ENCODE measurements at regions not wholly inside any gene's neighbourhood (a gene's known extent, or its start where the extent isn't known, plus 50 kb on each side); places are given as distances from the start of the nearest gene placed in this dataset.

- Histone ChIP-seq H3K27me3 (ENCODE audit: control insufficient read depth in 1 of 2, insufficient read depth in 2 of 2, low read length in 2 of 2) (no peaks in the 10 kb centered on the region), H3K9ac (ENCODE audit: low read depth in 1 of 2, low read length in 2 of 2) (no peak overlapping the region), H3K36me3 (ENCODE audit: control insufficient read depth in 1 of 2, insufficient read depth in 2 of 2, low read length in 2 of 2) (no peaks in the 10 kb centered on the region), H3K9me3 (ENCODE audit: control insufficient read depth in 1 of 2, low read length in 2 of 2) (no peaks in the 10 kb centered on the region), H3K4me1 (ENCODE audit: control insufficient read depth in 1 of 2, insufficient read depth in 2 of 2, low read length in 2 of 2) (no peaks in the 10 kb centered on the region), H3K4me3 (ENCODE audit: low read depth in 1 of 2, low read length in 2 of 2) (no peak overlapping the region), H3K27ac (ENCODE audit: low read depth, low read length) (no peak overlapping the region)
Measured at GRCh38 chr4:20326460-20326859, 74.8 kb downstream of the SLIT2 start.

DNA sequence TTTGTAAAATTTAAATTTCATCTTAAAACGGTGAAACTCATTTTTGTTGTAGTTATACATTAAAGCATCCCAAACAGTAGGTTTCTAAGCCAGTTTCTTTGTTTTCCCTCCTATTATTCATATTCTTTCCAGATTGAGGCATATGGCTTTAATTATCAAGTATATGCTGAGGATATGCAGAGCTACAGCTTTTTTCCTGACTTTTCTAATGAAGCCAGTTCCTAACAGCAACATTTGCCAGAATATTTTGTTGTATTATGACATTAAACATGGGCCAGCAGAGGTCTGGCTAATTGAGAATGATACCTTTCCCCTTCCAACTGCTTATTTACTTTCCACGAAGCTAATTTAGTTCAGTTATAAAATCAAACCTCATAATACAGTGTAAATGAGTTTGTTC is 75.3 kb downstream of the SLIT2 start:
- no peaks in the 10 kb centered on the region for H3K36me3 ChIP-seq (ENCODE audit: control insufficient read depth in 1 of 2, insufficient read depth in 2 of 2, low read length in 2 of 2)
- H3K4me1 ChIP-seq (ENCODE audit: control insufficient read depth in 1 of 2, insufficient read depth in 2 of 2, low read length in 2 of 2) = no peaks in the 10 kb centered on the region
- H3K4me3 ChIP-seq (ENCODE audit: low read depth in 1 of 2, low read length in 2 of 2) = no peak overlapping the region
- no peak overlapping the region for H3K9ac ChIP-seq (ENCODE audit: low read depth in 1 of 2, low read length in 2 of 2)
- no peaks in the 10 kb centered on the region for H3K9me3 ChIP-seq (ENCODE audit: control insufficient read depth in 1 of 2, low read length in 2 of 2)
- H3K27ac ChIP-seq (ENCODE audit: low read depth, low read length) = no peak overlapping the region
- H3K27me3 ChIP-seq (ENCODE audit: control insufficient read depth in 1 of 2, insufficient read depth in 2 of 2, low read length in 2 of 2) = no peaks in the 10 kb centered on the region

- Histone ChIP-seq H3K4me3 (ENCODE audit: low read depth in 1 of 2, low read length in 2 of 2) (no peak overlapping the region), H3K36me3 (ENCODE audit: control insufficient read depth in 1 of 2, insufficient read depth in 2 of 2, low read length in 2 of 2) (no peaks in the 10 kb centered on the region), H3K27ac (ENCODE audit: low read depth, low read length) (no peak overlapping the region), H3K9ac (ENCODE audit: low read depth in 1 of 2, low read length in 2 of 2) (no peak overlapping the region), H3K27me3 (ENCODE audit: control insufficient read depth in 1 of 2, insufficient read depth in 2 of 2, low read length in 2 of 2) (no peaks in the 10 kb centered on the region), H3K4me1 (ENCODE audit: control insufficient read depth in 1 of 2, insufficient read depth in 2 of 2, low read length in 2 of 2) (no peaks in the 10 kb centered on the region), H3K9me3 (ENCODE audit: control insufficient read depth in 1 of 2, low read length in 2 of 2) (no peaks in the 10 kb centered on the region)
Measured at GRCh38 chr4:20327808-20328207, 76.1 kb downstream of the SLIT2 start.

DNA sequence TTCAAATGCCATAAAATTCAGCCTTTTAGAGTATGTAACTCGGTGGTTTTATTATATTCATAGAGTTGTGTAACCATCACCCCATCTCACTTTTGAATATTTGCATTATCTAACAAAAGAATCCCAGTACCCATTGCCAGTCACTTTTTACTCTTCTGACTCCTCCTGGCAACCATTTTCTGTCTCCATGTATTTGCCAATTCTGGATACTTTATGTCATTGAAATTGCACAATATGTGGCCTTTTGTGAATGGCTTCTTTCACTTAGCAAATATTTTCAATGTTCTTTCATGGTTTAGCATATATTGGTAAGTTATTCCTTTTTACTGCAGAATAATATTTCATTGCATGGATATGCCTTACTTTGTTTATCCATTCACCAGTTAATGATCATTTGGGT is 79.9 kb downstream of the SLIT2 start:
- no peaks in the 10 kb centered on the region for H3K4me1 ChIP-seq (ENCODE audit: control insufficient read depth in 1 of 2, insufficient read depth in 2 of 2, low read length in 2 of 2)
- no peak overlapping the region for H3K4me3 ChIP-seq (ENCODE audit: low read depth in 1 of 2, low read length in 2 of 2)
- no peaks in the 10 kb centered on the region for H3K36me3 ChIP-seq (ENCODE audit: control insufficient read depth in 1 of 2, insufficient read depth in 2 of 2, low read length in 2 of 2)
- no peaks in the 10 kb centered on the region for H3K9me3 ChIP-seq (ENCODE audit: control insufficient read depth in 1 of 2, low read length in 2 of 2)
- no peak overlapping the region for H3K9ac ChIP-seq (ENCODE audit: low read depth in 1 of 2, low read length in 2 of 2)
- H3K27me3 ChIP-seq (ENCODE audit: control insufficient read depth in 1 of 2, insufficient read depth in 2 of 2, low read length in 2 of 2) = no peaks in the 10 kb centered on the region
- no peak overlapping the region for H3K27ac ChIP-seq (ENCODE audit: low read depth, low read length)

- H3K27ac ChIP-seq (ENCODE audit: low read depth, low read length) = no peak overlapping the region
- no peaks in the 10 kb centered on the region for H3K4me1 ChIP-seq (ENCODE audit: control insufficient read depth in 1 of 2, insufficient read depth in 2 of 2, low read length in 2 of 2)
- no peak overlapping the region for H3K4me3 ChIP-seq (ENCODE audit: low read depth in 1 of 2, low read length in 2 of 2)
- no peaks in the 10 kb centered on the region for H3K27me3 ChIP-seq (ENCODE audit: control insufficient read depth in 1 of 2, insufficient read depth in 2 of 2, low read length in 2 of 2)
- no peak overlapping the region for H3K9ac ChIP-seq (ENCODE audit: low read depth in 1 of 2, low read length in 2 of 2)
- H3K36me3 ChIP-seq (ENCODE audit: control insufficient read depth in 1 of 2, insufficient read depth in 2 of 2, low read length in 2 of 2) = no peaks in the 10 kb centered on the region
- H3K9me3 ChIP-seq (ENCODE audit: control insufficient read depth in 1 of 2, low read length in 2 of 2) = no peaks in the 10 kb centered on the region
Measured at GRCh38 chr4:20333141-20333715, 81.5 kb downstream of the SLIT2 start.

DNA sequence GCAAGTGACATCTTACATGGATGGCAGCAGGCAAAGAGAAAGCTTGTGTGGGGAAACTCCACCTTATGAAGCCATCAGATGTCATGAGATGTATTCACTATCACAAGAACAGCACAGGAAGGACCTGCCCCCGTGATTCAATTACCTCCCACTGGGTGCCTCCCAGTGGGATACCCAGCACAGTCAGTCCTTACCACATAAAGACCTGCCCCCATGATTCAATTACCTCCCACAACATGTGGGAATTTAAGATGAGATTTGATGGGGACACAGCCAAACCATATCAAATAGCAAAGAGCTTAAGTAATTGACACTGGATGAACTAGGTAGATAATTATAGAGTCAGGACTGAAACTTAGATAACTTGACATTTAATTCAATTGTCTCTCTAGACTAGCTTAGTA is 85.6 kb downstream of the SLIT2 start:
- Histone ChIP-seq H3K4me1 (ENCODE audit: control insufficient read depth in 1 of 2, insufficient read depth in 2 of 2, low read length in 2 of 2) (no peaks in the 10 kb centered on the region), H3K27ac (ENCODE audit: low read depth, low read length) (no peak overlapping the region), H3K9me3 (ENCODE audit: control insufficient read depth in 1 of 2, low read length in 2 of 2) (no peaks in the 10 kb centered on the region), H3K36me3 (ENCODE audit: control insufficient read depth in 1 of 2, insufficient read depth in 2 of 2, low read length in 2 of 2) (no peaks in the 10 kb centered on the region), H3K9ac (ENCODE audit: low read depth in 1 of 2, low read length in 2 of 2) (no peak overlapping the region), H3K4me3 (ENCODE audit: low read depth in 1 of 2, low read length in 2 of 2) (no peak overlapping the region), H3K27me3 (ENCODE audit: control insufficient read depth in 1 of 2, insufficient read depth in 2 of 2, low read length in 2 of 2) (no peaks in the 10 kb centered on the region)

DNA sequence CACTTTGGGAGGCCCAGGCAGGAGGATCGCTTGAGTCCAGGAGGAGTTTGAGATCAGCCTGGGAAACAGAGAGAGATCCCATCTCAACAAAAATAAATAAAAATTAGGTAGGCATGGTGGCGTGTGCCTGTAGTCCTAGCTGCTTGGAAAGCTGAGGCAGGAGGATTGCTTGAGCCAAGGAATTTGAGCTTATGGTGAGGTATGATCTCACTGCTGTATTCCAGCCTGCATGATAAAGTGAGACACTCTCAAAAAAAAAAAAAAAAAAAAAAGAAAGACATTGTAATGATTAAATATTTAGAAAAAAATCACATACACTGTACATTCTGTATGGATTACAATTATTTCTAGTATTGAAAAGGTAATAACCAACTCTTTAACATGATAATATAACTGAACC is 87.1 kb downstream of the SLIT2 start:
- H3K4me3 ChIP-seq (ENCODE audit: low read depth in 1 of 2, low read length in 2 of 2) = no peak overlapping the region
- no peaks in the 10 kb centered on the region for H3K27me3 ChIP-seq (ENCODE audit: control insufficient read depth in 1 of 2, insufficient read depth in 2 of 2, low read length in 2 of 2)
- no peaks in the 10 kb centered on the region for H3K4me1 ChIP-seq (ENCODE audit: control insufficient read depth in 1 of 2, insufficient read depth in 2 of 2, low read length in 2 of 2)
- H3K9me3 ChIP-seq (ENCODE audit: control insufficient read depth in 1 of 2, low read length in 2 of 2) = no peaks in the 10 kb centered on the region
- H3K27ac ChIP-seq (ENCODE audit: low read depth, low read length) = no peak overlapping the region
- no peaks in the 10 kb centered on the region for H3K36me3 ChIP-seq (ENCODE audit: control insufficient read depth in 1 of 2, insufficient read depth in 2 of 2, low read length in 2 of 2)
- H3K9ac ChIP-seq (ENCODE audit: low read depth in 1 of 2, low read length in 2 of 2) = no peak overlapping the region

DNA sequence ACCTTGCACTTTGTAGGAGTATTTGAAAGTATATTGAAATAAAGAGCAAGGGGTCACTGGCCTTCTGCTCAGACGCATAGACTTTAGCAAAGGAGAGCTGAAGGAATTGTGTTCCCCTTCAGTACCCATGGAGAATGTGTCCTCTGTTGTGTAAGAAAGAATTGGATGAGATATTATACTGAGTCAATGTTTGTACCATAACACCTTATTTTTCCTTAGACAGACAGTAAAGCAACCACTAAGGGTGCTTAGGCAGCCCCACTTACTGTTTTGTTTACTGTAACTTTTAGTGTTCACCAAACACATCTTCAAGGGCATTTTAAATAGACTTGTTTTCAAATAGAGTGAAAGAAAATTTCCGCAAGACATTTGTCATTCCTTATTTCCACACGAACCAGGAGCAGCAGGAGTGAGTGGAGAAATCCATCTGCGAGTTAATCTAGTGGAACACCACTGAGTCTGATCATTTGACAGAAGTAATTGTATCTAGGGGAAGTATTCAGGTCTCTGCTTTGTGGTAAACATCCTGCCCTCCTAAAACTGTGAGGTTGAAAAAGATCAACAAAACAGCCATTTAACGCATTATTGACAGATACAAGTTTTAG is 89.5 kb downstream of the SLIT2 start:
- no peak overlapping the region for H3K4me3 ChIP-seq (ENCODE audit: low read depth in 1 of 2, low read length in 2 of 2)
- H3K27me3 ChIP-seq (ENCODE audit: control insufficient read depth in 1 of 2, insufficient read depth in 2 of 2, low read length in 2 of 2) = no peaks in the 10 kb centered on the region
- no peaks in the 10 kb centered on the region for H3K9me3 ChIP-seq (ENCODE audit: control insufficient read depth in 1 of 2, low read length in 2 of 2)
- H3K9ac ChIP-seq (ENCODE audit: low read depth in 1 of 2, low read length in 2 of 2) = no peak overlapping the region
- H3K36me3 ChIP-seq (ENCODE audit: control insufficient read depth in 1 of 2, insufficient read depth in 2 of 2, low read length in 2 of 2) = no peaks in the 10 kb centered on the region
- H3K27ac ChIP-seq (ENCODE audit: low read depth, low read length) = no peak overlapping the region
- H3K4me1 ChIP-seq (ENCODE audit: control insufficient read depth in 1 of 2, insufficient read depth in 2 of 2, low read length in 2 of 2) = no peaks in the 10 kb centered on the region

- no peak overlapping the region for H3K4me3 ChIP-seq (ENCODE audit: low read depth in 1 of 2, low read length in 2 of 2)
- H3K9ac ChIP-seq (ENCODE audit: low read depth in 1 of 2, low read length in 2 of 2) = no peak overlapping the region
- H3K36me3 ChIP-seq (ENCODE audit: control insufficient read depth in 1 of 2, insufficient read depth in 2 of 2, low read length in 2 of 2) = no peaks in the 10 kb centered on the region
- H3K27me3 ChIP-seq (ENCODE audit: control insufficient read depth in 1 of 2, insufficient read depth in 2 of 2, low read length in 2 of 2) = no peaks in the 10 kb centered on the region
- H3K9me3 ChIP-seq (ENCODE audit: control insufficient read depth in 1 of 2, low read length in 2 of 2) = no peaks in the 10 kb centered on the region
- no peak overlapping the region for H3K27ac ChIP-seq (ENCODE audit: low read depth, low read length)
- no peaks in the 10 kb centered on the region for H3K4me1 ChIP-seq (ENCODE audit: control insufficient read depth in 1 of 2, insufficient read depth in 2 of 2, low read length in 2 of 2)
Measured at GRCh38 chr4:20347531-20347930, 95.8 kb downstream of the SLIT2 start.

GRCh38 chr4:20348411-20348810 is 96.7 kb downstream of the SLIT2 start:
- Histone ChIP-seq H3K27ac (ENCODE audit: low read depth, low read length) (no peak overlapping the region), H3K9me3 (ENCODE audit: control insufficient read depth in 1 of 2, low read length in 2 of 2) (no peaks in the 10 kb centered on the region), H3K4me1 (ENCODE audit: control insufficient read depth in 1 of 2, insufficient read depth in 2 of 2, low read length in 2 of 2) (no peaks in the 10 kb centered on the region), H3K9ac (ENCODE audit: low read depth in 1 of 2, low read length in 2 of 2) (no peak overlapping the region), H3K4me3 (ENCODE audit: low read depth in 1 of 2, low read length in 2 of 2) (no peak overlapping the region), H3K36me3 (ENCODE audit: control insufficient read depth in 1 of 2, insufficient read depth in 2 of 2, low read length in 2 of 2) (no peaks in the 10 kb centered on the region), H3K27me3 (ENCODE audit: control insufficient read depth in 1 of 2, insufficient read depth in 2 of 2, low read length in 2 of 2) (no peaks in the 10 kb centered on the region)
